Activated CD4-positive, alpha-beta T cell treated with anti-CD3 and anti-CD28 coated beads for 4 hours (primary cell): ENCODE measurements at regions not wholly inside any gene's neighbourhood (a gene's known extent, or its start where the extent isn't known, plus 50 kb on each side); places are given as distances from the start of the nearest gene placed in this dataset.

Experiments
- DNase-seq, 2 donors: peaks; one replicate each; pipeline ENCODE4 v3.0.0-alpha.2; 2020

DNA sequence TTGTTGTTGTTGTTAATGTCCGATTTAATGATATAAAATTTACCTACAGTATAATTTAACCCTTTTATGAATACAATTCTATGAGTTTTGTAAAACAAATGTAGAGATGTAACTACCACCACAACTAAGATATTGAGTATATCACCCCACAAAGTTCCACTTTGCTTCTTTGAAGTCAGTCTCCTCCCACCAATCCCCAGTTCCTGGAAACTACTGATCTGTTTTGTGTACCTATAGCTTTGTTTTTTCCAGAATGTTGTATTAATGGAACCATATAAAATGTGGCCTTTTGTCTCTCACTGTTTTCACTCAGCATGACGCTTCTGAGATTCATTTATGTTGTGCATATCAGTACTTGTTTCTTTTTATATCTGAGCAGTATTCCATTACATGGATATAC lies 52.3 kb upstream of the FAM9C start:
- no peak for DNase-seq

DNA sequence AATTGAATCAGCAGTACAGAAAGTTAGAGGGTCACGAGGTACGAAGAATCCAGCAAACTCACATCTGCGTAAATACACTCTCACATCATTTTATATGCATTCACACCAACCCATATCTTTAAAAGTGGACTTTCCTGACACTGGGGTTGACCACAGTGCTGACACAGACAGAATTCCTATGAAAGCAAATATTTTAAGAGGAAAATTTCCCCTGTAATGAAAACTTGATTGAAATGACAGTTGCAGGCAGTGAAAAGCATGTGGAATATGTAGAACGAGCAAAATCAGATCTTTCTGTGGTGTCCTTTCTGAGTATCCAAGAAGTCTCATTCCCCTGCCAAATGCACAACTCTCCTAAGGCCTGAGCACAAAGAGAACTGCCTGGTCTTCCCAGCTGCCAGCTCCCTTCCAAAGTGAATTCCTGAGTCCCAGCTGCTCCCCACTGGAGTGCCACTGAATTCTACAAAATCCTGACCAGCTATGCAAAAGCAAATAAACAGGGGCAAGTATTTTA lies 50.5 kb upstream of the FAM9C start:
- no peak for DNase-seq

- no peak for DNase-seq
Observed at GRCh38 chrX:13094374-13094773, 50.0 kb upstream of the FAM9C start.
